Renal cortex interstitium (tissue), 11 donors: ENCODE measurements at regions not wholly inside any gene's neighbourhood (a gene's known extent, or its start where the extent isn't known, plus 50 kb on each side); places are given as distances from the start of the nearest gene placed in this dataset.
"Not testable (repeated sequence)": the region's sequence is repeated elsewhere in the genome, so short reads cannot be mapped to it uniquely, and the experiment has no call there.

Experiments used
- DNase-seq, 11 donors: peaks; one replicate each; pipeline ENCODE4 v3.0.0-alpha.2; 2013; ENCODE audit warnings: low read depth in 9 of 11, low spot score in 4 of 11; ENCODE audit errors: extremely low read depth in 1 of 11

GRCh38 chr19:22545751-22546150 is 88.4 kb upstream of the ZNF492 start:
- DNase-seq: peak in 4 of 11 donors; percentile 12 to 46 (median 24)

- DNase-seq: no peak
Measured at GRCh38 chr19:22533761-22534160, 100.4 kb upstream of the ZNF492 start.

GRCh38 chr19:22532388-22533300 is 101.5 kb upstream of the ZNF492 start:
- DNase-seq: peak; percentile 10 to 92 (median 78)

GRCh38 chr19:22530042-22530441 is 104.1 kb upstream of the ZNF492 start:
- DNase-seq: no peak

GRCh38 chr19:22528956-22529355 is 105.2 kb upstream of the ZNF492 start:
- DNase-seq: no peak

- DNase-seq: no peak
Measured at GRCh38 chr19:22527554-22527953, 105.4 kb upstream of the ZNF98 start.

- no peak for DNase-seq
Measured at GRCh38 chr19:22526661-22527272, 104.6 kb upstream of the ZNF98 start.

GRCh38 chr19:22523940-22524339 is 101.8 kb upstream of the ZNF98 start:
- DNase-seq: no peak

- DNase-seq: not testable (repeated sequence)
Measured at GRCh38 chr19:22519562-22519961, 97.4 kb upstream of the ZNF98 start.

- no peak for DNase-seq
Measured at GRCh38 chr19:22519152-22519551, 97.0 kb upstream of the ZNF98 start.

GRCh38 chr19:22517496-22518411 is 95.6 kb upstream of the ZNF98 start:
- DNase-seq: no peak

GRCh38 chr19:22515435-22515834 is 93.3 kb upstream of the ZNF98 start:
- DNase-seq: no peak

- DNase-seq: no peak
Measured at GRCh38 chr19:22503524-22503923, 81.4 kb upstream of the ZNF98 start.

GRCh38 chr19:22502766-22503165 is 80.6 kb upstream of the ZNF98 start:
- no peak for DNase-seq

GRCh38 chr19:22498831-22499430 is 76.8 kb upstream of the ZNF98 start:
- not testable (repeated sequence) for DNase-seq

GRCh38 chr19:22491746-22492145 is 69.6 kb upstream of the ZNF98 start:
- no peak for DNase-seq

- not testable (repeated sequence) for DNase-seq
Measured at GRCh38 chr19:22483514-22483913, 61.4 kb upstream of the ZNF98 start.

GRCh38 chr19:22472180-22472637 is 50.1 kb upstream of the ZNF98 start:
- no peak for DNase-seq
